Activated CD4-positive, alpha-beta T cell treated with anti-CD3 and anti-CD28 coated beads, Interleukin-2, amount 50 U/mL, for 16 hours (primary cell): ENCODE measurements at regions not wholly inside any gene's neighbourhood (a gene's known extent, or its start where the extent isn't known, plus 50 kb on each side); places are given as distances from the start of the nearest gene placed in this dataset.

Experiments used
- DNase-seq: peaks from one replicate; pipeline ENCODE4 v3.0.0-alpha.2; 2020

GRCh38 chr9:126556560-126557250 is 57.0 kb upstream of the LMX1B start:
- DNase-seq: no peak

- DNase-seq: peak; percentile 64
Observed at GRCh38 chr9:126558051-126558665, 55.6 kb upstream of the LMX1B start.

- DNase-seq: no peak
Observed at GRCh38 chr9:126559296-126559695, 54.4 kb upstream of the LMX1B start.

- no peak for DNase-seq
Observed at GRCh38 chr9:126561582-126561981, 52.1 kb upstream of the LMX1B start.

DNA sequence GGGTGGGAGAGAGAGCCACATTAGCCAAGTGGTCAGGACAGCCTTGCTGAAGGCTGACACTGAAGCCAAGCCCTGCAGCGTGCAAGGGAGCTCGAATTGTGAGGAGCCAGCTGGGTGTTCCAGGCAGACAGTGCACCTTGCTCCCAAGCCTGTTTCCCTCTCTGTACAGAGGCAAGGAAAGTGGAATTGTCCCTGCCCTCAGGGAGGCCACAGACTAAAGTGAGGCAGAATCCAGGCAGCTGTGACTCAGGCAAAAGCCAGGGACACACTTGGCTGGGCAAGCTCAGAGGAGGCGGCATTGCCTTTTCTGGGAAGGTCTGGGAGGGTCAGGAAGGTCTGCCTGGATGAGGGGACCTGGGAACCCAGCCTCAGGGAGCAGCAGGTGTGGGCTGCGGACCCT is 50.2 kb upstream of the LMX1B start:
- DNase-seq: no peak
